HepG2 (cell line): ENCODE measurements at regions not wholly inside any gene's neighbourhood (a gene's known extent, or its start where the extent isn't known, plus 50 kb on each side); places are given as distances from the start of the nearest gene placed in this dataset.

Experiments used
- ATAC-seq: fragments of 200-7000 bp; cut with Tn5 transposase; 3 replicates; pipeline ENCODE4 v1.9.1; 2020; ENCODE audit warnings: mild to moderate bottlenecking, moderate library complexity
- BruUV-seq: library from RNA; stranded (reverse); fragments of 400-500 nt; replicated peaks from 2 replicates; lab custom pipeline; 2021; lab: Mats Ljungman, UMichigan
- CTCF ChIA-PET: fragments of 300-600 bp; formaldehyde crosslinking; extraction: SDS; loops from one replicate; lab custom pipeline; 2021; ENCODE audit warnings: low total read pairs, inconsistent platforms, low intra/inter-chr PET ratio; lab: Yijun Ruan, JAX
- POLR2A ChIA-PET: fragments of 350-600 bp; sonication (Branson Sonifier 250); formaldehyde crosslinking; loops from one replicate; lab custom pipeline; 2020; ENCODE audit warnings: antibody characterized with exemption, inconsistent platforms; lab: Yijun Ruan, JAX
- DNase-seq: peaks from one replicate; pipeline ENCODE4 v3.0.0-alpha.2; 2015; ENCODE audit warnings: low spot score
- FAIRE-seq: peaks from 3 replicates; lab custom pipeline; 2011; peaks lifted over from hg19 to GRCh38; lab: Jason Lieb, UNC
- H2AFZ ChIP-seq: one replicate; pipeline ENCODE4 v1.6.1; 2011; ENCODE audit warnings: low read length, inconsistent platforms
- H3K27ac ChIP-seq: fragments of 300-600 bp; 3 replicates; pipeline ENCODE4 v1.8.0; 2011; ENCODE audit warnings: mixed run types, mild to moderate bottlenecking, mixed read lengths, low read length, inconsistent platforms; ENCODE audit not compliant: insufficient read depth; ENCODE audit errors: extremely low read length
- H3K27me3 ChIP-seq, 2 experiments: fragments of 200-600 bp in 1 of 2; 2 replicates in 1 of 2; 3 replicates in 1 of 2; pipeline versions ENCODE4 v1.6.0 to v1.8.0; 2011; ENCODE audit warnings: low read length in 2 of 2, mild to moderate bottlenecking in 2 of 2, moderate library complexity in 2 of 2, inconsistent platforms in 1 of 2; ENCODE audit not compliant: insufficient read depth in 2 of 2, control insufficient read depth in 1 of 2
- H3K36me3 ChIP-seq, 2 experiments: fragments of 200-600 bp in 1 of 2; replicated peaks in 1 of 2; 2 replicates in 1 of 2; 3 replicates in 1 of 2; pipeline versions ENCODE4 v1.5.1 to v1.8.0; 2011; ENCODE audit warnings: low read length in 2 of 2, inconsistent platforms in 1 of 2; ENCODE audit not compliant: insufficient read depth in 2 of 2, control insufficient read depth in 1 of 2
- H3K4me1 ChIP-seq: 2 replicates; pipeline ENCODE4 v1.5.1; 2012; ENCODE audit warnings: low read length, inconsistent platforms; ENCODE audit not compliant: insufficient read depth
- H3K4me2 ChIP-seq: 2 replicates; pipeline ENCODE4 v1.6.0; 2011; ENCODE audit warnings: low read depth, low read length, inconsistent platforms
- H3K4me3 ChIP-seq, 3 experiments: fragments of 200-600 bp in 1 of 3; sonication (generic), shearing (Covaris generic) in 1 of 3; replicated peaks in 1 of 3; 2 replicates each; pipeline ENCODE4 v1.5.1; 2011 to 2016; ENCODE audit warnings: low read length in 3 of 3, inconsistent platforms in 2 of 3, low read depth in 2 of 3, mild to moderate bottlenecking in 2 of 3, control low read depth in 1 of 3, mixed read lengths in 1 of 3; ENCODE audit not compliant: insufficient read depth in 1 of 3
- H3K79me2 ChIP-seq: one replicate; pipeline ENCODE4 v1.6.1; 2011; ENCODE audit warnings: low read length, inconsistent platforms; ENCODE audit not compliant: insufficient read depth
- H3K9ac ChIP-seq: 2 replicates; pipeline ENCODE4 v1.6.0; 2011; ENCODE audit warnings: mild to moderate bottlenecking, low read depth, low read length, inconsistent platforms; ENCODE audit not compliant: insufficient read depth
- H3K9me3 ChIP-seq: 2 replicates; pipeline ENCODE4 v1.5.1; 2012; ENCODE audit warnings: mild to moderate bottlenecking, low read length
- H4K20me1 ChIP-seq: 2 replicates; pipeline ENCODE4 v1.6.0; 2011; ENCODE audit warnings: inconsistent platforms, mild to moderate bottlenecking, low read length, moderate library complexity; ENCODE audit not compliant: insufficient read depth
- AKAP8 ChIP-seq: sonication (generic); formaldehyde crosslinking; IDR thresholded peaks from 2 replicates; pipeline ENCODE4 v1.5.1; 2020; ENCODE audit warnings: mild to moderate bottlenecking, missing genetic modification reagents
- ARID5B ChIP-seq: IDR thresholded peaks from 2 replicates; pipeline ENCODE4 v1.4.0; 2020; ENCODE audit warnings: mild to moderate bottlenecking, missing genetic modification reagents
- FOSL2 ChIP-seq: sonication (generic); formaldehyde crosslinking; IDR thresholded peaks from 2 replicates; pipeline ENCODE4 v1.4.0; 2020; ENCODE audit warnings: missing genetic modification reagents
- GFI1 ChIP-seq: sonication (generic); formaldehyde crosslinking; IDR thresholded peaks from 2 replicates; pipeline ENCODE4 v1.5.0; 2020; ENCODE audit warnings: missing genetic modification reagents, mild to moderate bottlenecking, borderline replicate concordance
- HDAC1 ChIP-seq: sonication (generic); formaldehyde crosslinking; IDR thresholded peaks from 2 replicates; pipeline ENCODE4 v1.5.1; 2020; ENCODE audit warnings: mild to moderate bottlenecking, missing genetic modification reagents
- HNRNPK ChIP-seq: fragments of 200-400 bp; formaldehyde crosslinking; IDR thresholded peaks from 2 replicates; pipeline ENCODE4 v1.6.1; 2018; ENCODE audit warnings: low read length, low read depth, moderate library complexity, mild to moderate bottlenecking; ENCODE audit not compliant: poor library complexity, severe bottlenecking
- HNRNPUL1 ChIP-seq: fragments of 200-400 bp; formaldehyde crosslinking; IDR thresholded peaks from 2 replicates; pipeline ENCODE4 v1.6.1; 2017; ENCODE audit warnings: low read depth, mild to moderate bottlenecking, low read length, moderate library complexity
- PCBP2 ChIP-seq: fragments of 200-400 bp; formaldehyde crosslinking; optimal IDR thresholded peaks from 2 replicates; pipeline ENCODE3; 2018; ENCODE audit warnings: low read length, low read depth; ENCODE audit not compliant: poor library complexity, severe bottlenecking
- RBAK ChIP-seq: sonication (generic); formaldehyde crosslinking; IDR thresholded peaks from 2 replicates; pipeline ENCODE4 v1.5.1; 2020; ENCODE audit warnings: mild to moderate bottlenecking, missing genetic modification reagents
- SOX13 ChIP-seq, 3 experiments: fragments of 450-650 bp in 1 of 3; sonication (generic) in 1 of 3; formaldehyde crosslinking in 1 of 3; IDR thresholded peaks in 2 of 3; conservative IDR thresholded peaks in 1 of 3; 2 replicates each; pipeline versions ENCODE4 v1.5.0 to v1.6.1; 2016 to 2020; ENCODE audit warnings: antibody characterized with exemption in 1 of 3, mild to moderate bottlenecking in 1 of 3, missing compliant biosample characterization in 1 of 3, missing genetic modification reagents in 1 of 3, moderate library complexity in 1 of 3
- SOX5 ChIP-seq: IDR thresholded peaks from 2 replicates; pipeline ENCODE4 v1.6.1; 2016; ENCODE audit warnings: borderline replicate concordance
- STAT6 ChIP-seq: sonication (generic); formaldehyde crosslinking; IDR thresholded peaks from 2 replicates; pipeline ENCODE4 v1.4.0; 2020; ENCODE audit warnings: missing genetic modification reagents, mild to moderate bottlenecking, borderline replicate concordance
- TRIM22 ChIP-seq: fragments of 450-650 bp; IDR thresholded peaks from 2 replicates; pipeline ENCODE4 v1.6.1; 2017
- ZFP36 ChIP-seq: fragments of 150-350 bp; IDR thresholded peaks from 2 replicates; pipeline ENCODE4 v1.6.1; 2018; ENCODE audit warnings: borderline replicate concordance, low read length, low read depth; ENCODE audit not compliant: partially characterized antibody
- ZNF3 ChIP-seq: IDR thresholded peaks from 2 replicates; pipeline ENCODE4 v1.7.0; 2017; ENCODE audit warnings: inconsistent platforms
- ZNF550 ChIP-seq: sonication (generic); formaldehyde crosslinking; IDR thresholded peaks from 2 replicates; pipeline ENCODE4 v1.4.0; 2020; ENCODE audit warnings: mild to moderate bottlenecking, missing genetic modification reagents, borderline replicate concordance
- WGBS: methylation state at CpG from one replicate; pipeline ENCODE4 v1.1.6; 2017; ENCODE audit warnings: low lambda C conversion rate; 5-methylcytosine and 5-hydroxymethylcytosine counted together
- in situ Hi-C: cut with HindIII; loops from 2 replicates; pipeline ENCODE4 v1.10.0; 2017; ENCODE audit warnings: low pct_unique_long_range_greater_than_20kb; ENCODE audit not compliant: extremely low pct_ligation_motif_present
- intact Hi-C: fragments of 100-400 bp; cut with micrococcal nuclease; formaldehyde crosslinking; loops from one replicate; pipeline ENCODE4 v1.10.0; 2022; ENCODE audit not compliant: unreplicated experiment

- no peak for TF ChIP-seq ZNF550 (CRISPR knock-in tag)
- TF ChIP-seq HNRNPUL1, result no peak
- TF ChIP-seq HNRNPK, result no peak
- no peak for TF ChIP-seq GFI1 (CRISPR knock-in tag)
- TF ChIP-seq TRIM22, result no peak
- TF ChIP-seq AKAP8 (CRISPR knock-in tag), result no peak
- TF ChIP-seq ZFP36, result no peak
- TF ChIP-seq HDAC1 (CRISPR knock-in tag), result no peak
Measured at GRCh38 chrX:129006491-129006890, 516.8 kb downstream of the SMARCA1 start (continued).

GRCh38 chrX:129000797-129001196 is 522.5 kb downstream of the SMARCA1 start:
- DNase-seq (peak; percentile 28), ATAC-seq (peak; percentile 63), FAIRE-seq (no peak)
- no peaks in the 10 kb centered on the region for H3K79me2 ChIP-seq
- BruUV-seq, result no TSS peak
- WGBS, result 27% methylated on average over 1 of the region's 1 CpG
- H4K20me1 ChIP-seq, result no peaks in the 10 kb centered on the region
- no peaks in the 10 kb centered on the region for H3K27me3 ChIP-seq
- no peak overlapping the region for H2AFZ ChIP-seq
- in situ Hi-C loops (no loop called here), intact Hi-C loops (no loop called here)
- no peaks in the 10 kb centered on the region; the same call in 1 of the 2 replicates for H3K9me3 ChIP-seq
- H3K4me3 ChIP-seq, result no peak overlapping the region
- no peaks in the 10 kb centered on the region for H3K36me3 ChIP-seq
- peaks cover 19% of the 10 kb centered on the region for H3K4me1 ChIP-seq
- H3K27ac ChIP-seq, result no peak overlapping the region
- CTCF ChIA-PET, result no interaction called here
- H3K4me2 ChIP-seq, result no peak overlapping the region
- no peak overlapping the region for H3K9ac ChIP-seq
- POLR2A ChIA-PET, result no interaction called here
- TF ChIP-seq PCBP2 (no peak), RBAK (CRISPR knock-in tag) (no peak), SOX5 (CRISPR knock-in tag) (peak; percentile 58; the same call in 1 of the 2 replicates), FOSL2 (CRISPR knock-in tag) (0 out of 2 replicates have a peak, but pooled peaks have one; percentile 13), ZNF3 (CRISPR knock-in tag) (peak; percentile 92), ARID5B (CRISPR knock-in tag) (0 out of 2 replicates have a peak, but pooled peaks have one; percentile 12), STAT6 (no peak), SOX13 (IDR thresholded peaks at IDR 0.05) (no peak), SOX13 (CRISPR knock-in tag; conservative IDR thresholded peaks at IDR 0.05 in 1 of 2, IDR thresholded peaks at IDR 0.05 in 1 of 2) (peak in 1 of 2 experiments; percentile 48; a peak in 1 of 4 replicates)
